Astrocyte (in vitro differentiated cells and primary cell): ENCODE measurements at regions not wholly inside any gene's neighbourhood (a gene's known extent, or its start where the extent isn't known, plus 50 kb on each side); places are given as distances from the start of the nearest gene placed in this dataset.

Experiments used
- EZH2 ChIP-seq: IDR thresholded peaks from 2 replicates; pipeline ENCODE4 v1.6.1; 2012; ENCODE audit warnings: mild to moderate bottlenecking, low read length, inconsistent platforms; ENCODE audit not compliant: insufficient read depth
- TF ChIP-seq, protein P1 (sequence below): IDR thresholded peaks from 2 replicates; pipeline ENCODE4 v1.5.1; 2011; ENCODE audit warnings: low read depth, mild to moderate bottlenecking, inconsistent platforms, low read length, moderate library complexity; ENCODE audit not compliant: insufficient read depth

DNA sequence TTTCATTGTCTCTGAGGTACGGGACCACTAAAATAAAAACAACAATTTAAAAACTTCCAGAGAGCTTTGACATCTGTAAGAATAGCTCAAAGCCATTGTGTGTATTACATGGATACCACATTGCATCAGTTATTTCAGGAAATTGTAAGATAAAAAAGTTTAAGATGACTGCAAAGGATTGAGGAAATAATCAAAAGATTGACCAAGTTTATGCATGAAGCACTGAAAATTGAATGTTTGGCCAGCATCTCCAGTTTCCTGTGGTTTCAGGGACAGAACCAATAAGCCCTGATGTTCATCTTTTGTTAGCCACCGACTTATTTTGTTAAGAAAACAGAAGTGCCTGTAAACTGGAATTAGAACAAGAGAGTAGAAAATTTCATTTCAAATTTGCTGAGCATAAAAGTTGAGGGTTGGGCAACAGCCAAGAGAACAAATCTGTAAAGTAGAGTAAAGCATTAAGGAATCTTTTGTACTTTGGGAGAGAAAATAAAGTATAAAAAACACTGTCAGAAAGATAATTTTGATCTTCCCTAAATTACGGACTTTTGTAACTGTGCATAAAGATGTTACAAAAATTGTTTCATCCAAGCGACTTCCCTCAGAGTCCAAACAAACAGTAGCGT lies 211.5 kb upstream of the P2RY1 start:
- TF ChIP-seq, protein P1, sequence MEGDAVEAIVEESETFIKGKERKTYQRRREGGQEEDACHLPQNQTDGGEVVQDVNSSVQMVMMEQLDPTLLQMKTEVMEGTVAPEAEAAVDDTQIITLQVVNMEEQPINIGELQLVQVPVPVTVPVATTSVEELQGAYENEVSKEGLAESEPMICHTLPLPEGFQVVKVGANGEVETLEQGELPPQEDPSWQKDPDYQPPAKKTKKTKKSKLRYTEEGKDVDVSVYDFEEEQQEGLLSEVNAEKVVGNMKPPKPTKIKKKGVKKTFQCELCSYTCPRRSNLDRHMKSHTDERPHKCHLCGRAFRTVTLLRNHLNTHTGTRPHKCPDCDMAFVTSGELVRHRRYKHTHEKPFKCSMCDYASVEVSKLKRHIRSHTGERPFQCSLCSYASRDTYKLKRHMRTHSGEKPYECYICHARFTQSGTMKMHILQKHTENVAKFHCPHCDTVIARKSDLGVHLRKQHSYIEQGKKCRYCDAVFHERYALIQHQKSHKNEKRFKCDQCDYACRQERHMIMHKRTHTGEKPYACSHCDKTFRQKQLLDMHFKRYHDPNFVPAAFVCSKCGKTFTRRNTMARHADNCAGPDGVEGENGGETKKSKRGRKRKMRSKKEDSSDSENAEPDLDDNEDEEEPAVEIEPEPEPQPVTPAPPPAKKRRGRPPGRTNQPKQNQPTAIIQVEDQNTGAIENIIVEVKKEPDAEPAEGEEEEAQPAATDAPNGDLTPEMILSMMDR = no peak
- TF ChIP-seq EZH2 = no peak
